22Rv1 (cell line): ENCODE measurements at regions not wholly inside any gene's neighbourhood (a gene's known extent, or its start where the extent isn't known, plus 50 kb on each side); places are given as distances from the start of the nearest gene placed in this dataset.

ENCODE experiments used
- ZFX ChIP-seq: fragments of 450-650 bp; IDR thresholded peaks from 2 replicates; pipeline ENCODE4 v1.6.1; 2017; ENCODE audit warnings: antibody characterized with exemption, borderline replicate concordance
- TF ChIP-seq, protein P1 (sequence below): fragments of 450-650 bp; IDR thresholded peaks from 2 replicates; pipeline ENCODE4 v1.5.1; 2017; ENCODE audit warnings: mild to moderate bottlenecking

- TF ChIP-seq, protein P1, sequence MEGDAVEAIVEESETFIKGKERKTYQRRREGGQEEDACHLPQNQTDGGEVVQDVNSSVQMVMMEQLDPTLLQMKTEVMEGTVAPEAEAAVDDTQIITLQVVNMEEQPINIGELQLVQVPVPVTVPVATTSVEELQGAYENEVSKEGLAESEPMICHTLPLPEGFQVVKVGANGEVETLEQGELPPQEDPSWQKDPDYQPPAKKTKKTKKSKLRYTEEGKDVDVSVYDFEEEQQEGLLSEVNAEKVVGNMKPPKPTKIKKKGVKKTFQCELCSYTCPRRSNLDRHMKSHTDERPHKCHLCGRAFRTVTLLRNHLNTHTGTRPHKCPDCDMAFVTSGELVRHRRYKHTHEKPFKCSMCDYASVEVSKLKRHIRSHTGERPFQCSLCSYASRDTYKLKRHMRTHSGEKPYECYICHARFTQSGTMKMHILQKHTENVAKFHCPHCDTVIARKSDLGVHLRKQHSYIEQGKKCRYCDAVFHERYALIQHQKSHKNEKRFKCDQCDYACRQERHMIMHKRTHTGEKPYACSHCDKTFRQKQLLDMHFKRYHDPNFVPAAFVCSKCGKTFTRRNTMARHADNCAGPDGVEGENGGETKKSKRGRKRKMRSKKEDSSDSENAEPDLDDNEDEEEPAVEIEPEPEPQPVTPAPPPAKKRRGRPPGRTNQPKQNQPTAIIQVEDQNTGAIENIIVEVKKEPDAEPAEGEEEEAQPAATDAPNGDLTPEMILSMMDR = no peak
- TF ChIP-seq ZFX = no peak
Observed at GRCh38 chr1:10916311-10916710, 96.1 kb upstream of the TARDBP start.
